Limb (tissue), 2 donors: ENCODE measurements at regions not wholly inside any gene's neighbourhood (a gene's known extent, or its start where the extent isn't known, plus 50 kb on each side); places are given as distances from the start of the nearest gene placed in this dataset.
"Not testable (repeated sequence)": the region's sequence is repeated elsewhere in the genome, so short reads cannot be mapped to it uniquely, and the experiment has no call there.

ENCODE experiments used
- DNase-seq, 2 donors: peaks; one replicate each; pipeline ENCODE4 v3.0.0-alpha.2; 2016; ENCODE audit errors: extremely low spot score in 2 of 2

DNA sequence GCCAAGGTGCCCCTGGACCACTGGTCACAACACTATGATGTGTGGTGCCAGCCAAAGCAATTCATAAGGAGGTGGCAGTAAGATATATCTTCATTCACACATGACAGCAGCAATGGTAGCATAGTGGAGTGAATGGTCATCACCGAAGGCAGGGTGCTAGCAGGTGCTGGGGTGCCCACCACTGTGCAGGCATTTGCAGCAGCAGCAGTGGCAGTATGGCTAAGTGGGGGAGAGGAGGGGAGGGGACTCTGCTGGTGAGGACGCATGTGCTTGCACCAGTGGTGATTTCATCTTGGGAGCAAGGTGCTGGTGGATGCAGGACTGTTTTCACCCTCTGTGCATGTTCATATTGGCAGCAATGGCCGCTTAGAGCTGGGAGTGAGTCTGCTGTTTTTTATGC, 419.1 kb upstream of the KLHL4 start:
- no peak for DNase-seq

DNA sequence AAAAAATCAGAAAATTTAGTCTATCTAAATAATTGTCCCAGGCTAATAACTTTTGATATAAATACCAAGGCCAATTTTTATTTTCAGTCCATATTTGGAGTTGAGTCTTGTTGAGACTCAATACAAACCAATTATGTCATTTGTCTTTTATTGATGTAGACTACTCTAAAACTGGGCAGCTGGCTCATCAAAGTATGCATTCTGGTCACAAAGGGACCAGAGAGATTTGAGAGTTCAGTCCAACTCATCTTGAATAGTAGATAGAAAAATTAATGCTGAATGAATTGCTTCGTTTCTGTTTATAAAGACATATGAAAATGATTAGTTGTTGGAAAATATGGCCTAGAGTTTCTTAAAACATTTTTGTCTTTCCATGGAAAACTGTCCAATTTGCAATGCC, 412.5 kb upstream of the KLHL4 start:
- DNase-seq, result no peak

DNA sequence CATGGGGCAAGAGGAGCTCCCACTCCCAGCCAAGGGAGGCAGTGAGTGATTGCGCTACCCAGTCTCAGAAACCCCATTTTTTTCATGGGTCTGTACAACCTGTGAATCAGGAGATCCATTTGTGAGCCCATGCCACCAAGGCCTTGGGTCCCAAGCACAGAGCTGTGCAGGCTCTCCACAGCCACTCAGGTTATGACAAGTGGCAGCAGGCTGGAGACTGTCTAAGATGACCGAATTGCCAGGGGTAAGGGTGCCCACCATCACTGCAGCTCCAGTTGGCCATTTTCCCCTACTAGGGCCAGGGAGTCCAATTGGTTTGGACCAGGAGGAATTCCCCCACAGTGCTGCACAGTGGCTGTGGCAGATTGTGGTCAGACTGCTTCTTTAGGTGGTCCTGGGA, 407.5 kb upstream of the KLHL4 start:
- no peak for DNase-seq

DNA sequence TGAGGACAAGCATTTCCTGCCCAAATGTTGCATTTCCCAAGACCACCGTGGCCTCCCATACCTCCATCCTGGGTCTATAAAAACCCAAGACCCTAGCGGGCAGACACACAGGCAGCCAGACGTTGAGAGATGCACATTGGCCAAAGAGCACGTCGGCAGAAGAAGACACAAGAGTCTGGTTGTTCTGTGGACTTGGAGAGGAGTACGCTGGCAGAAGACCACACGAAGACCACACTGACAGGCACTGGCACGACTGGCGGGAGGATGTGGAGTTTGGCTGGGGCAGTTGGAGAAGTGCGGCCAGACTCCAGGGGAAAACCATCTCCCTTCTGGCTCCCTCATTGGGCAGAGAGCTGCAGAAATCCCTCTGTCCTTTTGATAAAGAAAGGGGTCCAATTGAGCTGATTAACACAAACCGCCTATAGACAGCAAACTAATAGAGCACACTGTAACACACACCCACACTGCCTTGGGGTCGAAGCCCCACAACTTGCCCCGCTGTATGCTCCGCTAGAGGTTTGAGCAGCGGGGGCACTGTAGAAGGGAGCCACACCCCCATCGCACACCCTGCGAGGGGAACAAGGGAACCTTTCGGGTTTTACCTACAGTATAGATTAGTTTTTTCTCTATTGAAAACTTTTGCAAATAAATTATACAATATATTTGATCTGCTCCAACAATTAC, 376.7 kb upstream of the KLHL4 start:
- DNase-seq, result no peak

DNA sequence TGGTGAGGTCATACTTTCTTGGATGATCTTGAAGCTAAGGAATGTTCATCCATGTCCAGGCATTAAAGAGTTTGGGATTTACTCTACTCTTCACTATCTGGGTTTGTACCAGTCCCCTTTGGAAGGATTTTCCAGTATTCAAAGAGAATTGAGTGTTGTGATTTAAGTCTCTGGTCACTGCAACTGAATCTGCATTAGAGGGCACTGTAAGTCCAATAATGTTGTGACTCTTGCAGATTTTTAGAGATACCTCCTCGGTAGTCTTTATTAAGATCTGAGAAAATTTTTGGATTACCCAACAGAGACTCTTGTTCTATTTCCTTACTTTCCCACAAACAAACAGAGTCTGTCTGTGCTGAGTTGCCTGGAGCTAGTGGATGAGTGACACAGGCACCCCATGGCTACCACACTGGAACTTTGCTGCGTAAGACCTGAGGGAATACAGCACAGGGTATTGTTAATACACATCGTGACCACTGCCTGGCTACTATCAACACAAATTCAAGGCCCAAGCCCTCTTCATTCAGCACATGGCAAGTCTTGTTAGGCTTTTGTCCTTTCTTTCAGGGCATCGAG, 357.1 kb upstream of the KLHL4 start:
- no peak for DNase-seq

DNA sequence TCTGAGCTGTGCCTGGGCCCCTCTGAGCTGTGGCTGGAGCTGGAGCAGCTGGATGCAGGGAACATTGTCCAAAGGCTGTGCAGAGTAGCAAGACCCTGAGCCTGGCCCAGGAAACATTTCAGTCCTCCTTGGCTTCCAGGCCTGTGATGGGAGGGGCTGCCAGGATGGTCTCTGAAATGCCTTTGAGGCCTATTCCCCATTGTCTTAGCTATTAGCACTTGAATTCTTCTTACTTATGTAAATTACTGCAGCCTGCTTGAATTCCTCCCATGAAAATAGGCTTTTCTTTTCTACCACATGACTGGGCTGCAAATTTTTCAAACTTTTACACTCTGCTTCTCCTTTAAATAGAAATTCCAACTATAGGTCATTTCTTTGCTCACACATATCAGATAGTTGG, 349.8 kb upstream of the KLHL4 start:
- DNase-seq, result no peak

DNA sequence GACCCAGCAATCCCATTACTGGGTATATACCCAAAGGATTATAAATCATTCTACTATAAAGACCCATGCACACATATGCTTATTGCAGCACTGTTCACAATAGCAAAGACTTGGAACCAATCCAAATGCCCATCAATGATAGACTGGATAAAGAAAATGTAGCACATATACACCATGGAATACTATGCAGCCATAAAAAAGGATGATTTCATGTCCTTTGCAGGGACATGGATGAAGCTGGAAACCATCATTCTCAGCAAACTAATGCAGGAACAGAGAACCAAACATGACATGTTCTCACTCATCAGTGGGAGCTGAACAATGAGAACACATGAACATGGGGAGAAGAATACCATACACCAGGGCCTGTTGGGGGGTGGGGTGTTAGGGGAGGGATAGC, 339.6 kb upstream of the KLHL4 start:
- DNase-seq, result not testable (repeated sequence)
